ENCODE measurements at regions not wholly inside any gene's neighbourhood (a gene's known extent, or its start where the extent isn't known, plus 50 kb on each side); places are given as distances from the start of the nearest gene placed in this dataset.
"Not testable (repeated sequence)": the region's sequence is repeated elsewhere in the genome, so short reads cannot be mapped to it uniquely, and the experiment has no call there.

GRCh38 chr18:66136039-66136438 is 385.2 kb downstream of the CDH7 start:
- DNase-seq: peak; percentile 29

- DNase-seq: no peak
These were observed 378.4 kb downstream of the CDH7 start for GRCh38 chr18:66129248-66129647.

GRCh38 chr18:66126266-66126665 is 375.5 kb downstream of the CDH7 start:
- no peak for DNase-seq

GRCh38 chr18:66124394-66124793 is 373.6 kb downstream of the CDH7 start:
- no peak for DNase-seq

- DNase-seq: no peak
These were observed 368.5 kb downstream of the CDH7 start for GRCh38 chr18:66119347-66119746.

- no peak for DNase-seq
These were observed 360.2 kb downstream of the CDH7 start for GRCh38 chr18:66111018-66111417.

- DNase-seq: no peak
These were observed 359.8 kb downstream of the CDH7 start for GRCh38 chr18:66110607-66111006.

- no peak for DNase-seq
These were observed 359.2 kb downstream of the CDH7 start for GRCh38 chr18:66109981-66110380.

GRCh38 chr18:66107546-66107945 is 356.7 kb downstream of the CDH7 start:
- no peak for DNase-seq

- DNase-seq: no peak
These were observed 354.2 kb downstream of the CDH7 start for GRCh38 chr18:66105016-66105415.

GRCh38 chr18:66103550-66103949 is 352.7 kb downstream of the CDH7 start:
- DNase-seq: no peak

GRCh38 chr18:66083078-66083477 is 332.3 kb downstream of the CDH7 start:
- DNase-seq: no peak

GRCh38 chr18:66078925-66079800 is 328.4 kb downstream of the CDH7 start:
- no peak for DNase-seq

GRCh38 chr18:66077066-66077465 is 326.3 kb downstream of the CDH7 start:
- no peak for DNase-seq

- no peak for DNase-seq
These were observed 315.4 kb downstream of the CDH7 start for GRCh38 chr18:66066191-66066590.

GRCh38 chr18:66048406-66048805 is 297.6 kb downstream of the CDH7 start:
- DNase-seq: peak; percentile 26

- no peak for DNase-seq
These were observed 295.3 kb downstream of the CDH7 start for GRCh38 chr18:66046032-66046602.

- no peak for DNase-seq
These were observed 292.2 kb downstream of the CDH7 start for GRCh38 chr18:66043009-66043408.

- DNase-seq: peak; percentile 11
These were observed 263.2 kb downstream of the CDH7 start for GRCh38 chr18:66013969-66014368.

GRCh38 chr18:66011916-66012315 is 261.1 kb downstream of the CDH7 start:
- DNase-seq: no peak

- DNase-seq: no peak
These were observed 255.2 kb downstream of the CDH7 start for GRCh38 chr18:66005831-66006588.

- DNase-seq: not testable (repeated sequence)
These were observed 248.3 kb downstream of the CDH7 start for GRCh38 chr18:65998971-65999700.

GRCh38 chr18:65995206-65995605 is 244.4 kb downstream of the CDH7 start:
- no peak for DNase-seq
